Astrocyte (in vitro differentiated cells and primary cell): ENCODE measurements at regions not wholly inside any gene's neighbourhood (a gene's known extent, or its start where the extent isn't known, plus 50 kb on each side); places are given as distances from the start of the nearest gene placed in this dataset.

Source experiments
- CTCF ChIP-seq: IDR thresholded peaks from 2 replicates; pipeline ENCODE4 v1.5.1; 2011; ENCODE audit warnings: low read depth, mild to moderate bottlenecking, inconsistent platforms, low read length, moderate library complexity; ENCODE audit not compliant: insufficient read depth
- EZH2 ChIP-seq: IDR thresholded peaks from 2 replicates; pipeline ENCODE4 v1.6.1; 2012; ENCODE audit warnings: mild to moderate bottlenecking, low read length, inconsistent platforms; ENCODE audit not compliant: insufficient read depth

- TF ChIP-seq CTCF (no peak), EZH2 (no peak)
Observed at GRCh38 chr7:115758025-115758424, 272.5 kb downstream of the TFEC start.
